A204.1 (cell line): ENCODE measurements at regions not wholly inside any gene's neighbourhood (a gene's known extent, or its start where the extent isn't known, plus 50 kb on each side); places are given as distances from the start of the nearest gene placed in this dataset.

ENCODE experiments used
- FAIRE-seq: peaks from 2 replicates; lab custom pipeline; 2012; peaks lifted over from hg19 to GRCh38; lab: Jason Lieb, UNC

GRCh38 chr5:168031614-168032013, 259.8 kb upstream of the WWC1 start:
- no peak for FAIRE-seq

GRCh38 chr5:168039039-168039438, 252.4 kb upstream of the WWC1 start:
- FAIRE-seq: no peak

- FAIRE-seq: no peak
Measured at GRCh38 chr5:168039566-168040248, 251.7 kb upstream of the WWC1 start.

- no peak for FAIRE-seq
Measured at GRCh38 chr5:168041583-168041982, 249.9 kb upstream of the WWC1 start.

- FAIRE-seq: no peak
Measured at GRCh38 chr5:168042284-168043068, 249.0 kb upstream of the WWC1 start.

- no peak for FAIRE-seq
Measured at GRCh38 chr5:168046163-168046562, 245.3 kb upstream of the WWC1 start.

GRCh38 chr5:168047043-168047668, 244.3 kb upstream of the WWC1 start:
- no peak for FAIRE-seq

- no peak for FAIRE-seq
Measured at GRCh38 chr5:168047669-168048111, 243.8 kb upstream of the WWC1 start.

- no peak for FAIRE-seq
Measured at GRCh38 chr5:168048486-168048885, 243.0 kb upstream of the WWC1 start.

- FAIRE-seq: no peak
Measured at GRCh38 chr5:168052686-168053085, 238.8 kb upstream of the WWC1 start.

GRCh38 chr5:168054091-168054490, 237.4 kb upstream of the WWC1 start:
- FAIRE-seq: no peak

GRCh38 chr5:168055141-168055683, 236.2 kb upstream of the WWC1 start:
- FAIRE-seq: no peak

- no peak for FAIRE-seq
Measured at GRCh38 chr5:168055961-168056360, 235.5 kb upstream of the WWC1 start.

GRCh38 chr5:168056499-168057182, 234.8 kb upstream of the WWC1 start:
- no peak for FAIRE-seq

GRCh38 chr5:168057905-168058304, 233.5 kb upstream of the WWC1 start:
- no peak for FAIRE-seq

- no peak for FAIRE-seq
Measured at GRCh38 chr5:168059131-168059530, 232.3 kb upstream of the WWC1 start.

- no peak for FAIRE-seq
Measured at GRCh38 chr5:168062239-168062638, 229.2 kb upstream of the WWC1 start.

GRCh38 chr5:168064457-168064856, 227.0 kb upstream of the WWC1 start:
- no peak for FAIRE-seq

- FAIRE-seq: no peak
Measured at GRCh38 chr5:168064933-168065622, 226.4 kb upstream of the WWC1 start.

- FAIRE-seq: no peak
Measured at GRCh38 chr5:168066536-168067208, 224.8 kb upstream of the WWC1 start.

- FAIRE-seq: no peak
Measured at GRCh38 chr5:168070761-168071160, 220.7 kb upstream of the WWC1 start.
